8988T (cell line): ENCODE measurements at regions not wholly inside any gene's neighbourhood (a gene's known extent, or its start where the extent isn't known, plus 50 kb on each side); places are given as distances from the start of the nearest gene placed in this dataset.

Source experiments
- DNase-seq: peaks from one replicate; pipeline ENCODE4 v3.0.0; 2011

- no peak for DNase-seq
Observed at GRCh38 chr7:130971297-130971696, 237.3 kb upstream of the KLF14 start.

- DNase-seq: no peak
Observed at GRCh38 chr7:130972201-130972600, 238.2 kb upstream of the KLF14 start.

- no peak for DNase-seq
Observed at GRCh38 chr7:130973637-130974036, 239.6 kb upstream of the KLF14 start.

GRCh38 chr7:130974169-130974568 lies 240.2 kb upstream of the KLF14 start:
- no peak for DNase-seq

- no peak for DNase-seq
Observed at GRCh38 chr7:130974794-130975193, 240.8 kb upstream of the KLF14 start.

GRCh38 chr7:130975731-130976130 lies 241.7 kb upstream of the KLF14 start:
- DNase-seq: no peak

GRCh38 chr7:130982160-130982638 lies 248.2 kb upstream of the KLF14 start:
- DNase-seq: no peak

- no peak for DNase-seq
Observed at GRCh38 chr7:130982651-130983050, 248.6 kb upstream of the KLF14 start.

- DNase-seq: no peak
Observed at GRCh38 chr7:130985361-130985760, 251.4 kb upstream of the KLF14 start.

GRCh38 chr7:130986261-130986690 lies 252.3 kb upstream of the KLF14 start:
- DNase-seq: no peak

GRCh38 chr7:130987092-130987491 lies 253.1 kb upstream of the KLF14 start:
- no peak for DNase-seq

- DNase-seq: no peak
Observed at GRCh38 chr7:130988443-130988842, 254.4 kb upstream of the KLF14 start.

- no peak for DNase-seq
Observed at GRCh38 chr7:130989101-130989795, 255.2 kb upstream of the KLF14 start.

- DNase-seq: no peak
Observed at GRCh38 chr7:130990178-130990832, 256.3 kb upstream of the KLF14 start.

GRCh38 chr7:130993671-130994365 lies 259.8 kb upstream of the KLF14 start:
- DNase-seq: no peak

- no peak for DNase-seq
Observed at GRCh38 chr7:130994378-130995115, 260.5 kb upstream of the KLF14 start.

GRCh38 chr7:130995252-130996081 lies 261.5 kb upstream of the KLF14 start:
- DNase-seq: no peak

- DNase-seq: no peak
Observed at GRCh38 chr7:130996205-130996832, 262.3 kb upstream of the KLF14 start.

- DNase-seq: no peak
Observed at GRCh38 chr7:130996833-130997231, 262.8 kb upstream of the KLF14 start.

- no peak for DNase-seq
Observed at GRCh38 chr7:130998993-130999602, 265.1 kb upstream of the KLF14 start.

GRCh38 chr7:130999926-131000325 lies 265.9 kb upstream of the KLF14 start:
- DNase-seq: no peak
